Tibial nerve (tissue), 4 donors: ENCODE measurements at regions not wholly inside any gene's neighbourhood (a gene's known extent, or its start where the extent isn't known, plus 50 kb on each side); places are given as distances from the start of the nearest gene placed in this dataset.

ENCODE experiments used
- EP300 ChIP-seq, 2 donors: sonication (generic); formaldehyde crosslinking; IDR thresholded peaks; one replicate each; pipeline ENCODE4 v1.6.1; 2017; ENCODE audit warnings: antibody characterized with exemption in 2 of 2, mild to moderate bottlenecking in 1 of 2
- POLR2A ChIP-seq, 2 donors: fragments of 450-650 bp; IDR thresholded peaks; one replicate each; pipeline ENCODE4 v1.6.1; 2017; ENCODE audit warnings: antibody characterized with exemption in 2 of 2, mild to moderate bottlenecking in 2 of 2, moderate library complexity in 2 of 2
- TF ChIP-seq, protein P1 (sequence below), 5 experiments: fragments of 200-600 bp in 3 of 5; fragments of 450-650 bp in 2 of 5; sonication (generic) in 3 of 5; IDR thresholded peaks; one replicate each; pipeline ENCODE4 v1.5.1; 2016 to 2019; ENCODE audit warnings: antibody characterized with exemption in 5 of 5, mild to moderate bottlenecking in 3 of 5, moderate library complexity in 2 of 5

DNA sequence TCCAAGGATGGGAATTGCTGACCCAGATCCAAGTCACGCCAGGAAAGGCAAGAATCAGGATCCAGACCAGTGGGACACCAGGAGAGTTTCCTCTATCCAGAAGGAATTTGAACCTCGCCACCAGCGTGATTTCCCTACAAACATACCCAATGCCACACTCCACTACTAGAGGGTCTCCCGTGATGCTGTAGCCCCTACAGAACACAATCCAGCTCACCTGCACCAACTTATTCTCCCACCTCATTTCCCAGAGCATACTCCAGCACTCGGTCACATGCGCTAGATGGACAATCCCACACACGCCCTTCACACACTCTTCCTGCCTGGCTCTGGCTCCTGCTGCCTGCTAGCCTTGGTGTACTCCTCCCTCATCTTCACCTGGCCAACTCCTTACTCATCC lies 142.1 kb upstream of the PDE1C start:
- TF ChIP-seq, protein P1, sequence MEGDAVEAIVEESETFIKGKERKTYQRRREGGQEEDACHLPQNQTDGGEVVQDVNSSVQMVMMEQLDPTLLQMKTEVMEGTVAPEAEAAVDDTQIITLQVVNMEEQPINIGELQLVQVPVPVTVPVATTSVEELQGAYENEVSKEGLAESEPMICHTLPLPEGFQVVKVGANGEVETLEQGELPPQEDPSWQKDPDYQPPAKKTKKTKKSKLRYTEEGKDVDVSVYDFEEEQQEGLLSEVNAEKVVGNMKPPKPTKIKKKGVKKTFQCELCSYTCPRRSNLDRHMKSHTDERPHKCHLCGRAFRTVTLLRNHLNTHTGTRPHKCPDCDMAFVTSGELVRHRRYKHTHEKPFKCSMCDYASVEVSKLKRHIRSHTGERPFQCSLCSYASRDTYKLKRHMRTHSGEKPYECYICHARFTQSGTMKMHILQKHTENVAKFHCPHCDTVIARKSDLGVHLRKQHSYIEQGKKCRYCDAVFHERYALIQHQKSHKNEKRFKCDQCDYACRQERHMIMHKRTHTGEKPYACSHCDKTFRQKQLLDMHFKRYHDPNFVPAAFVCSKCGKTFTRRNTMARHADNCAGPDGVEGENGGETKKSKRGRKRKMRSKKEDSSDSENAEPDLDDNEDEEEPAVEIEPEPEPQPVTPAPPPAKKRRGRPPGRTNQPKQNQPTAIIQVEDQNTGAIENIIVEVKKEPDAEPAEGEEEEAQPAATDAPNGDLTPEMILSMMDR (IDR thresholded peaks at IDR 0.05), result no peak
- TF ChIP-seq POLR2A (IDR thresholded peaks at IDR 0.05), result no peak
- no peak for TF ChIP-seq EP300 (IDR thresholded peaks at IDR 0.05)
